Stimulated activated CD8-positive, alpha-beta memory T cell treated with anti-CD3 and anti-CD28 coated beads, Interleukin-2, amount 100 ng/mL, for 48 hours (primary cell): ENCODE measurements at regions not wholly inside any gene's neighbourhood (a gene's known extent, or its start where the extent isn't known, plus 50 kb on each side); places are given as distances from the start of the nearest gene placed in this dataset.
"Not testable (repeated sequence)": the region's sequence is repeated elsewhere in the genome, so short reads cannot be mapped to it uniquely, and the experiment has no call there.

ENCODE experiments used
- DNase-seq, 2 donors: peaks; one replicate each; pipeline ENCODE4 v3.0.0-alpha.2; 2020; ENCODE audit warnings: low read depth in 2 of 2

DNA sequence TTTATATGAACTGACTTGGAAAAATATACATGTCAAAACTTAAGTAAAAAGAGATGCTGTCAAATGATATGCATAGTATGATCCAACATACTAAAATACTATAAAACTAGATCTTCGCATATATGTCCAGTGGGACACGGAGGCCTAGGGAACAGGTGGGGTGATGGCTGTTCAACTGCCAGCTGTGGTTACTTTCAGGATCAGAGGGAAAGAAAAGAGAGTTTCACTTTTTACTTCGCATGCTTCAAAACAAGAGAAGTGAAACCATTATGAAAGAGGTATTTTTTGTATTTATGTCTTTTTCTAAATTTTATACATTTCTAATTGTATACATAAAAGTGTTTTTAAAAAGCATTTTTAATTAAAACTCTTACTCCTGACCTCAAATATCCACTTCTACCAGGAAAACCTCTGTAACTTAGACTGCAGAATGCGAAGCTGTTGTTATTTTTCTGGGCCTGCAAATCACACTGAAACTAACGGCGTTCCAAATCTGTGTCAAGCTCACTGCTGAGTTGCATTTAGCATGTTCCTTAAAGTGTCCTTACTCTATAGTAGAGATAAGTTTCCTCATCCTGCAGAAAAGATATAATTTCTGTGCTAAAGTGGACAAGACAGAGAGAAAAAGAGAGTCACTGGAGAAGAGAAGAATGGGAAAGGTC, 97.8 kb upstream of the SLC35G4 start:
- DNase-seq: no peak

DNA sequence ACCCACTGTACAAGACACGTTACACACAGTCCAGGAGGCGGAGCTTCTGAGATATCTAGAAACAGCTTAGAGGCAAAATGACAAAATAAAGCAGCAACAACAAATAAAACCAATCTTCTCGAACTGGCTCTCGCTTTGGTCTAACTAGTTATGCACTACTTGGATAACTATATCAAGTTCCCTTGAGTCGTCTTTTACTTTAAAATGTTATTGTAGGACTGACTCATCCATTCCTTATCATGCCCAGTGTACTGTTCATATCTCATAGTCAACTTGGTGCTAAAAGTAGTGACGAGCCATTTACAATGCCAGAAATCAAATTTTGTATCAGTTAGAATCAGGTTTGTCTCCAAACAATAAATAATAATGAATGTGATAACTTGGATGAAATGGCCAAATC, 102.5 kb upstream of the SLC35G4 start:
- DNase-seq: no peak

DNA sequence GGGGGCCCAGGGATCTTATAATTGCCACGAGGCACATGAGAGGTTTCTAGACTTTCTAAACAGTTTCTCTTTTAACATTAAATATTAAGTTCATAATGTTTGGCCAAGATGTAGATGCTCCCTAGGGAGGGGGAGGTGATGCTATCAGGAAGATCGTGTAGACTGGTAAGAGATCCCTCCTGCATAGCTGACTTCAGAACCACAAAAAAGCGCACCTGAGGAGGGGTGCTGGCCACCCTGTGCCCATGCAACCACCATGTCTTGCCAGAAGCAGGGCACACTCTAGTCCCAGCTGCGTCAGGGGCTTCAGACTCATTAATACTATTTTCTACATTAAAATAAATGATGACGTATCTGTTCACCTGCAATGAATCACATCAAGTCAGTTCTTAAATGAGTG, 103.4 kb upstream of the SLC35G4 start:
- DNase-seq: no peak

DNA sequence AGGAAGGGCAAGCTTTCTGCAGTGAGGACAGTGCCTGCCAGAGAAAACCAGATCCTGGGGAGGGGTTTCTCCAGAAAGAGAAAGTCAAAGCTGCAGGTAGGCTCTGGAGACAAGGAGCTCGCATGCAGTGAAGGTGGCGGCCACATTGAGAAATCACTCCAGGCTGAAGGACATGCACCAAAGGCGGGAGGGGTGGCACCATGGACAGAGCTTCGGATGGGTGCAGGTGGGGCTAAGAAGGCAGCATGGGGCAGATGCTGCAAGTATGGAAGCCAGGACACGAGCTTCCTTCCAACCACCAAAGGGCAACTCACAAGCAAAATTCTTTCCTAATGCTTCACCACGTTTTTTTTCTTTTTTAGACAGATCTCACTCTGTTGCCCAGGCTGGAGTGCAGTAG, 104.4 kb upstream of the SLC35G4 start:
- DNase-seq: no peak

DNA sequence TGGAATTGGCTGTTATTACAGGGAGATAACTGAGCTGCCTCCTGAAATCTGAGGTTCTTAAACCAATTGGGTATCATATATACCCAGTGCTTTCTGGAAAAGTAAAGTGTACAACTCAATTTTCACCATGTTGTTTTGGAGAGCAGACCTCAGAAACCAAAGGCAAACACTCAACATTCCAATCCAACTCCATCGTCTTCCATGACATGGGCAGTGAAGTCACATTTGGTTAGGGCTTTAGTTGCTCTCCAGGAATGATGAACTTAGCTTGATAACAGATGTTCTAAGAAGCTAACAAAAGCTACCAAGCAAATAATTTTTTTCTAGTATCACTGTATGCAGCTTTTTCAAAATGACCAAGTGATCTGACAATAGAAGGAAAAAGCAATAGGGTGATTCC, 107.0 kb upstream of the SLC35G4 start:
- DNase-seq: no peak

DNA sequence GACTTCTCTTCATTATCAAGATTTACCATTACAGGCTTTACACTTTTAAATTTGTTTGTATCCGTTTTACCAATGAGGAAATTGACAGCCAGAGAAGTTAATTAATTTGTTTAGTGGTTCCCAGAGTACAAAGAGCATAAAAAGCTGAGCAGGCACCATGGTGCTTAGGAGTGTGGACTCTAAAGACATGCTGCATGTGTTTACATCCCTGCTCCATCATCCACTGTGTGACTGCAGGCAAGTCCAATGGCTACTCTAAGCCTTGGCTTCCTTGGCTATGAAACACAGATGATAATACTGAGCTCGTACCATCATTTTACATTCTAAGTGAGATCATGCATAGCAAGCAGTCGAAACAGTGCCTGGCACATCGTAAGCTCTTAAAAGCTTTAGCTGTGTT, 108.0 kb upstream of the SLC35G4 start:
- no peak for DNase-seq

DNA sequence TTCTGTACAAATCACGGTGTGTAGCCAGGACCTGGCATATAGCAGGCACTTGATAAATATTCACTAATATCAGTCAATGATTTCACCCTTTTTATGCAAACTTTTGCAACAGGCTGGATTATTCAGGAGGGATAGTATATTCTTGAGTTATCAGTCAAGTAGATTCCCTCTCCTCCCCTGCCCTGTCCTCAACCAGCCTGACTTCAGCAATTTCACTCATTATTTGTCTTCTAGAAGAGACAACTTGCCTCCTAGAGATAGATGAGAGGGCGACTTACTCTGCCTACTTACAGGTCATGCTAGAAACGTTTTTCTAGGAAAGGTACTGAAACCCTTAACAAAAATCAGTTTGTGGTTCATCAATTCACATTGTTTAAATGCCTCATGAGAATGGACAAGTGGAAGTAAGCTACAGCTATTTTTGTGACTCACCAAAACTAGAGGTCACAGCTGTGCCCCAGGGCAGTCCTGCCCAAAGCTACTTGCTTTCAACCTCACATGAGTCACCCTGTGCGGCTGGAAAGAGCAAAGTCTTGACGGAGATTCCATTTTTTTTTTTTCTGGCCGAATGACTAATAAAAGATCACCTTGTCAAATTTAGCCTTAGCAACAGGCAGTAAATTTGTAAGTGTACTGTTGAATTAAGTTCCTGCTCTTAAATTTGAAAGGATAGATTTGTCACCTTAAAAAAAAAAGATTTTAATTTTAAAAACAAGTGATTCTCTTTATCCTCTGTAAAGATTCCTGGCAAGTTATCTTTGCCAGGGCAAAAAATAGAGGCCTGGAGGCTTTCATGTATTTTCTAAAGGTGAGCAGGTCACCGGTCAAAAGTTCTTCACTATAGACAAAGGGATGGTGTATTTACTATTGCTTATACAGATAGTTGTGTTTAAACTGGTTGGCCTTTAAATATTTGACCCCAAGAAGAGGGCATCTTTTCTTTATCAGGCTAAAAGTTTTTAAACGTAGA, 109.0 kb upstream of the SLC35G4 start:
- DNase-seq: no peak

DNA sequence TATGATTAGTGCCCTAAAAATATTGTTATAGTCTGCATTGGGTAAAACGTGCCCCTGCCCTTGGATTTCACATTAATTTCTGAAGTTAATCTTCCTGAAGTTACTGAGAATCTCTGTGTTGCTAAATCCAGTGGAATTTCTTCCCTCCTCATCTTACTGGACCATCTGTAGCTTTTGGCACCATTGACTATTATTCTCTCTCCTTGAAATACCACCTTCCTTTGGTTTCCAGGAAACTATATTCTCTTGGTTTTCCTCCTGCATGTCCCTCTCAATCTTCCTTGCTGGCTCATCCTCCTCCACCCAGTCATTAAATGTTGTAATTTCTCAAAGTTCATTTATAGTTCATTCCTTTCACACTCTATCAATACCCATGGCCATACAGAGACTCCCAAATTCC, 110.6 kb upstream of the SLC35G4 start:
- DNase-seq: no peak

DNA sequence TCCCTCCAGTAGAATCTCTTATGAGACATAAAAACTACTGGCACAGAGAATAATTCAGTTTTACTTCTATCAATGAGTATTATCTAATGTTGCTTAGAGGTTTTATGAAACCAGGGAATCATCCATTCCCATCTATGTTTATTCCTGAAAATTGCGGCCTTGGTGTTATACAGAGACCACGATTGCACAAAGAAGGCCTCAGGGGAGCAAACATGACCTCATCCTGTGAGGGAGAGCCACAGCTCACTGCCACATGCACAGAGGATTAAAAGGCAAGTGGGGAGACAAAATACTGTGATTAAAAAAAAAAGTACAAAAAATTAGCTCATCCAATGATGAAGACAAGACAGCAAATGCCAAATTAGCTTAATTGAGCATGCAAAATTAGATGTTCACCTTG, 111.8 kb upstream of the SLC35G4 start:
- DNase-seq: no peak

DNA sequence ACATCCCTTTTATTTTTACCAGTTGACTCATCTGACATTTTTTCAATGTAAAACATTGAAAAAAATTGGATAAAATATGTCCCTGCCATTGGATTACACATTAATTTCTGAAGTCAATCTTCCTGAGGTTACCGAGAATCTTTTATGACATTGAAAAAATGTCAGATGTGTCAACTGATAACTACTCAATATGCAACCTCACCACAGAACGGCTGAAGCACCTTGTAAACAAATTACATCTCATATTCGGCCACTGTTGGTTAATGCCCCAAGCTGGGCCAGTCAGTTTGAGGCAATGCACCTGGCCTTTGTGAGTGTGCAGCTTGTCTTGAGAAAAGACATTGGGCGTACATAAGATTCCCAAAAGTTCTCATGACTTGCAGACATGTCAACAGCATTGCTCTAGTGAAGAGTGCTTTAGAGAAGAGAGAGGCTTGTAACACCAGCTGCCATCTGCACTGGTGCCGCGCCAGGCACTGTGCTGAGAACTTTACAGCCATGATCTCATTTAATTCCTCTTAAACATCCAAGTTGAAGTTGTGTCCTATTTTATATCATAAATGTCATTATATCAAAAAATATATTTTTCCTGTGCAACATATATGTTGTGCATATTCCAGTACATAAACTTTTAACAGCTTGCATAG, 112.7 kb upstream of the SLC35G4 start:
- no peak for DNase-seq

DNA sequence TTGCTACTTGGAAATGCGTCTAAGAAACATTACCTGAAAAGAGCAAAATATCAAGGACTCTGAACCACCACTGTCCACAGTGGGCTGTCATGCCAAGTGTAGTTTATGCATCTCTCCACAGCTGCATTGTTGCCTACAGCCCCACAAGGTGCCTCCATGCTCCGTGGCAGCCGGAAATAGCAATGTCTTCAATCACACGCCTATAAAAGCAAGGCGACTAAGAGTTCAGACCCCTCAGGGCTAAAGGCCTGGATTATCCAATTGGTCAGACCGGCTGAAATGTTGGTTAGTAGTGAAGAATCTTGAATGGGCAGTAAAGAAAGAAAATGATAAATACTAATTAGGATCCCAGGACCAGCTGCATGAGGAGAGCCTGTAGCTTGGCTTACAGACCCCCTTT, 114.0 kb upstream of the SLC35G4 start:
- no peak for DNase-seq

DNA sequence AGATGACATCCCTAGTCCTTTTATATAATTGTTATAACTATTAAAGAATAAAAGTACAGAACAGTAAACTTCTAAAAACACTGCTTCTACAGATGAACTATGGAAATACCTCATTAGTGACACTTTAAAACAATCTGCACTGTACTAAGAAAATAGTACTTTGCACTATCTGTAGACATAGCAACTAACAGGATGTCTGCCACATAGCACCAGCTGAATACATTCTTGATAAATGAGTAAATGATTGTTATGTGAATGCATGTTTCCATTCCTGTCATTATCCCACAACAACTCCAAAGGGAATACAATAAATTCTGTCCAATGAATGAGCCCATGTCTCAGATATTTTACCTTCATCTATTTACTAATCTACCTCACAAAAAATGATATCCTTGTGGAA, 115.3 kb upstream of the SLC35G4 start:
- DNase-seq: no peak

DNA sequence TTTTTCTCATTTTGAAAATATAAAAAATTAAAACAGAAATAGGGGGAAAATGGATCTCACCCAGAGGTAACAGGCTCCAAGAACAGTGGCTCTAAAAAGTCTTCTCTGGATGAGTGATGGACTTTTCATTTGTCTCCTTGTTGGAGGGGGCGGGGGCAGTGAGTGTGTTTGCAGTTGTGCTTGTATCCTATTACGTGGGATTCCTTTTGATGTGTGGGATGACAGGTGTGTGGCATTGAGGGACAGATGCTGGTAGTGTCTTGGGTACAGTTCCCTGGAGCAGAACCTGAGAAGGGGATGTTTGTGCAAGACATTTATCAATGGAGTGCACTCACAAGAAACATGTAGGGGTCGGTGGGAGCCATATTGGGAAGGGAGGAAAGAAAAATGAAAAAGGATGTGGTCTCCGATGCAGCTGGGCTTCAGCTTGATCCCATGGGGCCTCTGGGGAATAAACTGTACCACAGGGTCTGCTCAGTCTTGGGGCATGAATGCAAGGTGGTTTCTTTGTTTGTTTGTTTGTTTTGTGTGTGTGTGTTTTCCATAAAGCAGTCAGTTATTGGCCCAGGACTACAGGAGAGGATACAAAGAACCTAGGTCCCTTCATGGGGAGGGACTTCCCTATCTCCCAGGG, 120.0 kb upstream of the SLC35G4 start:
- DNase-seq: no peak

DNA sequence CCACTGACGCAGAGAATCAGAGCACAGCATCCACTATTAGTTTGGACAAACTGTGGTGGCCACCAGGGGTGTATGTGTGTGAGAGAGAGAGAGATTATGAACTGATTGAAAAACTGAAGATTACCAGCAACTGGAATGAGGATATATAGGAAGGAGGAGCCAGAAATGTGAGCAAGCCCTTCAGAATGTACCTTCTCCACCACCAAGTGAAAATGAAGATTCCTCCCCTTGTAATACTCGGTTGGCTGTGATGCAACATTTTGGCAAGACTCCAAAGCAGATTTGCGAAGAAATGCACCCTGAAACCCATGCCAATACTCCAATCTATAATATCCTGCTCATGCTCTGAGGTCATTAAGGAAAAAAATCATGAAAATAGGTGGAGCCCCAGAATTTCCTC, 121.2 kb upstream of the SLC35G4 start:
- DNase-seq: no peak

DNA sequence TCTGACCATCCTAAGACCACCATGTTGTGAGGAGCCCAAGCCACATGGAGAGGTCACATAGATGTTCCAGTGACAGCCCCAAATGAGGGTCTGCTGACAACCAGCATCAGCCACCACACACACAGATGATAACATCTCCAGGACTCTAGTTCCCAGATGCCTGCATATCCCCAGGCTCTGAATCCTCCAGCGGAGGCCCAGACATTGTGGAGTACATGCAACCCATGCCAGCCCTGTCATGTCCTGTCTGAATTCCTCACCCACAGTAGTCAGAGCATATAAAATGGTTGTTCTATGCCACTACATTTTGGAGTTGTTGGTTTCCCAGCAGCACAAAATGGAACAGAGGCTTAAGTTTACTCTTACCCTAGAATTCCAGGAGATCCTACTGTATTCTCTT, 122.0 kb upstream of the SLC35G4 start:
- no peak for DNase-seq

DNA sequence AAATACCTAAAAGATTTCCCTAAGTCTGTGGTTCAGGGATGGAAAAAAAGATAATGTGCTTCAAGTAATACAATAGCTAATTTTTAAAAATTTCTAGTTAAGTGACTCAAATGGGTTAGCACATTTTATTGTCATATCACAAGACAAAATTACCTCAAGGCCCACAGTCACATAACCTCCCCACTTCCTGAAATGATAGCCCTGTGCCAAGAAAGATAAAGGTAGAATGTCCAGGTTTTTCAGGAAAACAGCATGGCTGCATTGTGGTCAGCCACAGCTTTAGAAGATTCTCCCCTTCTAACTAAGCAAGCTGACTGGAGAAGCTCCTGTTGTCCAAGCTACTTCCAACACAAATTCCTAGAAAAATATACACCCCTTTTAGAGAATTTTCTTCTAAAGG, 127.1 kb upstream of the SLC35G4 start:
- DNase-seq: no peak

DNA sequence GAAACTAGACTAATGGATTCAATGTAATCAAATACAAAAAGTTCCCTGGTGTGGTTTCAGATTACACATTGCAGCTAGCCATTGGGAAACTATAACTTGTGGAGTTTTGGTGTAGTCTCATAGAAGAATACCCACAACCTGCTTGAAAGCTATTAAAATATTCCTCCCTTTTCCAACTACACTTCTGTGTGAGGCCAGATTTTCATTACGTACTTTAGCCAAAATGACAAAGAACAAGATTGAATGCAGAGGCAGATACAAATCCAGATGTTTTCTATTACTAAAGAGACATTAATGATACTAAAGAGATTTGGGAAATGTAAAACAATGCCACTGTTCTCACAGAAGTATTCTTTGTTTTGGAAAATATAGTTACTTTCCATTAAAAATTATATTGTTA, 128.7 kb upstream of the SLC35G4 start:
- DNase-seq: no peak

DNA sequence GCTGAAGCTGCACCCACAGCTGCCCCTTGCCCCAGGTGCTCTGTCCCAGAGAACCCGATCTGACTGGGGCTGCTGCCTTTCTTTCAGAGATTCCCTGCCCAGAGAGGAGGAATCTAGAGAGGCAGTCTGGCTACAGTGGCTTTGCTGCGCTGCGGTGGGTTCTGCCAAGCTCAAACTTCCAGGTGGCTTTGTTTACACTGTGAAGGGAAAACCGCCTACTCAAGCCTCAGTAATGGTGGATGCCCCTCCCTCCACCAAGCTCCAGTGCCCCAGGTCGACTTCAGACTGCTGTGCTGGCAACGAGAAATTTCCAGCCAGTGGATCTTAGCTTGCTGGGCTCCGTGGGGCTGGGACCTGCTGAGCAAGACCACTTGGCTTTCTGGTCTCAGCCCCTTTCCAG, 130.4 kb upstream of the SLC35G4 start:
- not testable (repeated sequence) for DNase-seq

DNA sequence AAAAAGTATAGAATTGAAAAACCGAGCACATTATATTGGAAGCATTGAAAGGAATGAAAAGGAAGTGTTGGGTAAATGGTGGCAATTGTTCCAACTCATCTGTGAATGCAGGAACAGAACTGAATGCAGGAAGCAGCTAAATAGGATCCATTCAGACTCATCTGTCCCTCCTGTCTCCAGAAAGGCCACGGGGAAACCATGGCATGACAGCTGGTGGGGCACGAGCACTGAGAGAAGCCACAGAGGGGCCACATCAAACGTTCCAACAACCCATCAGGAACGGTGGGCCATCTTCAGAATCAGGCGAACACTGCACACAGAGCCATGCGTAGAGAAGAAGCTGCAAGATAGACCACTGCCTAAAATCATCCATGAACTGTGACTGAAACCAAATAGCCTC, 138.5 kb upstream of the SLC35G4 start:
- no peak for DNase-seq

DNA sequence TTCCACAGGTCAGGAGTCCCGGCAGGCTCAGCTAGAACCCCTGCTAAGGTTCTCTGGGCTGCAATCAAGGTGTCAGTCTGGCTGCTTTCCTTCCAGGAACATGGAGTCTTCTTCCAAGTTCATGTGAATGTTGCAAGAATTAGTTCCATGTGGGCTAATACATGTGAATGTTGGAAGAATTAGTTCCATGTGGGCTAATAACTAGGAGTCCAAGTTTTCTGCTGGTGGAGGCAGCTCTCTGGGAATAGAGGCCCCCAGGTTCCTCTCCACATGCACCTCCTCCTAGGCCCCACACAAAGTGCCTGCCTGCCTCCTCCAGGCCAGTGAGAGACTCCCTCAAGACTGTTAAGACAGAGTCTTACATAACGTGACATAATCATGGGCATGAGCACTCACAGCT, 140.8 kb upstream of the SLC35G4 start:
- DNase-seq: no peak

DNA sequence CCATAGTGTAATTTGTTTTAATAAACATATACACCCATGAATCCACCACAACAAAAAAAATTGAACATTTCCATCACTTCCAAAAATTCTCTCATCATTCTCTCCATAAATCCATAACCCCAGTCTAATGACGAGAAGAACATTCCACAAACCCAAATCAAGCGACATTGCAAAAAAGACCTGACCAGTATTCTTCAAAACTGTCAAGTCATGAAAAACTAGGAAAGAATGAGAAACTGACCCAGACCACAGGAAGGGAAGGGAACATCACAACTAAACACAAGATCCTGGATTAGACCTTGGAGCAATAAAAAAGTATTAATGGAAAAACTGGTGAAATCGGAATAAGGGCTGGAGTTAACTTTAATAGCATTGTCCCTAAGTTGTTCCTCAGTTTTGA, 141.3 kb upstream of the SLC35G4 start:
- DNase-seq: no peak

DNA sequence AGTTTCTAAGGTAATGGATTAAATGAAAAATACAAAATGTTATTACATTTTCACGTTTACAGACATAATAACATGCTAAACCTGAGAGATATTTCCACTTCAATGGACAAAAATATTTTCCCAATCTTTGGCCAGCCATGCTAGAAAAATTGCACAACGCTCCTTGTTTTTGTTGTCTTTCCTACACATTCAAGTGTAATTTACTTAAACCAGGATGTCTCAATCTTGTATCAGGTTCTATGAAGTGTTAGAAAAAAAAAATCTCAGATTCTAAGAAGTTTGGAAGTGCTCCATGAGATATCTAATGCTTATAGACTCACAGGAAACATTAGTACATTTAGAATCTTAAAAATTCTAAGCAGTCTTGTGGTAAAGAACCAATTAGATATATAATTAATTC, 141.8 kb upstream of the SLC35G4 start:
- DNase-seq: no peak
